ENCODE measurements at regions not wholly inside any gene's neighbourhood (a gene's known extent, or its start where the extent isn't known, plus 50 kb on each side); places are given as distances from the start of the nearest gene placed in this dataset.

DNA sequence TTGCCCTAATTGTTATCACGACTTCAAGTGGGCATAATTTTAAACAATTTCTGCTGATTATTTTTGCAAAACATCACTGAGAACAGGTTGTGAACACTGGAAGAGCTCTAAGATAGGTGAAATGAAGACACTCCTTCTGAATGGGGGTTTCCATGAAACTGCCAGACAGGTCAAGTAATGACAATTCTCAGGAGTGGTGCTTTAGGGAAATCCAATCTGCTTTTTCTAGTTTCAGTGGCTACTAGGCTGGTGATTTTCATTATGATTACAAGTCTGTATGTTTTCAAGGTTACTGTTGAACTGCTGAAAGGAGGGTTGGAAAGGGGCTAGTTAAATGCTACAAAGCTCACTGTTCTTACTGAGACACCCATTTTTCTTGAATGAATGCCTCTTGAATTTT lies 1724.2 kb downstream of the PCDH9 start:
- TF ChIP-seq HNF4G (IDR thresholded peaks at IDR 0.05) (no peak), RXRA (IDR thresholded peaks at IDR 0.05) (no peak), FOXA2 (IDR thresholded peaks at IDR 0.05) (no peak), GABPA (IDR thresholded peaks at IDR 0.05 in 1 of 2, conservative IDR thresholded peaks at IDR 0.05 in 1 of 2) (no peak), FOXA1 (IDR thresholded peaks at IDR 0.05) (no peak), NR2F2 (IDR thresholded peaks at IDR 0.05) (no peak), TAF1 (conservative IDR thresholded peaks at IDR 0.05) (no peak), EGR1 (IDR thresholded peaks at IDR 0.05; ENCODE audit: low read depth in 2 of 2) (no peak), YY1 (IDR thresholded peaks at IDR 0.05) (no peak), RAD21 (IDR thresholded peaks at IDR 0.05) (no peak), JUND (IDR thresholded peaks at IDR 0.05) (no peak), SP1 (IDR thresholded peaks at IDR 0.05) (no peak)
- TF ChIP-seq, protein P1, sequence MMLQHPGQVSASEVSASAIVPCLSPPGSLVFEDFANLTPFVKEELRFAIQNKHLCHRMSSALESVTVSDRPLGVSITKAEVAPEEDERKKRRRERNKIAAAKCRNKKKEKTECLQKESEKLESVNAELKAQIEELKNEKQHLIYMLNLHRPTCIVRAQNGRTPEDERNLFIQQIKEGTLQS (IDR thresholded peaks at IDR 0.05) = no peak
- TF ChIP-seq, protein P2, sequence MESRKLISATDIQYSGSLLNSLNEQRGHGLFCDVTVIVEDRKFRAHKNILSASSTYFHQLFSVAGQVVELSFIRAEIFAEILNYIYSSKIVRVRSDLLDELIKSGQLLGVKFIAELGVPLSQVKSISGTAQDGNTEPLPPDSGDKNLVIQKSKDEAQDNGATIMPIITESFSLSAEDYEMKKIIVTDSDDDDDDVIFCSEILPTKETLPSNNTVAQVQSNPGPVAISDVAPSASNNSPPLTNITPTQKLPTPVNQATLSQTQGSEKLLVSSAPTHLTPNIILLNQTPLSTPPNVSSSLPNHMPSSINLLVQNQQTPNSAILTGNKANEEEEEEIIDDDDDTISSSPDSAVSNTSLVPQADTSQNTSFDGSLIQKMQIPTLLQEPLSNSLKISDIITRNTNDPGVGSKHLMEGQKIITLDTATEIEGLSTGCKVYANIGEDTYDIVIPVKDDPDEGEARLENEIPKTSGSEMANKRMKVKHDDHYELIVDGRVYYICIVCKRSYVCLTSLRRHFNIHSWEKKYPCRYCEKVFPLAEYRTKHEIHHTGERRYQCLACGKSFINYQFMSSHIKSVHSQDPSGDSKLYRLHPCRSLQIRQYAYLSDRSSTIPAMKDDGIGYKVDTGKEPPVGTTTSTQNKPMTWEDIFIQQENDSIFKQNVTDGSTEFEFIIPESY (IDR thresholded peaks at IDR 0.05) = no peak
- TF ChIP-seq, protein P3, sequence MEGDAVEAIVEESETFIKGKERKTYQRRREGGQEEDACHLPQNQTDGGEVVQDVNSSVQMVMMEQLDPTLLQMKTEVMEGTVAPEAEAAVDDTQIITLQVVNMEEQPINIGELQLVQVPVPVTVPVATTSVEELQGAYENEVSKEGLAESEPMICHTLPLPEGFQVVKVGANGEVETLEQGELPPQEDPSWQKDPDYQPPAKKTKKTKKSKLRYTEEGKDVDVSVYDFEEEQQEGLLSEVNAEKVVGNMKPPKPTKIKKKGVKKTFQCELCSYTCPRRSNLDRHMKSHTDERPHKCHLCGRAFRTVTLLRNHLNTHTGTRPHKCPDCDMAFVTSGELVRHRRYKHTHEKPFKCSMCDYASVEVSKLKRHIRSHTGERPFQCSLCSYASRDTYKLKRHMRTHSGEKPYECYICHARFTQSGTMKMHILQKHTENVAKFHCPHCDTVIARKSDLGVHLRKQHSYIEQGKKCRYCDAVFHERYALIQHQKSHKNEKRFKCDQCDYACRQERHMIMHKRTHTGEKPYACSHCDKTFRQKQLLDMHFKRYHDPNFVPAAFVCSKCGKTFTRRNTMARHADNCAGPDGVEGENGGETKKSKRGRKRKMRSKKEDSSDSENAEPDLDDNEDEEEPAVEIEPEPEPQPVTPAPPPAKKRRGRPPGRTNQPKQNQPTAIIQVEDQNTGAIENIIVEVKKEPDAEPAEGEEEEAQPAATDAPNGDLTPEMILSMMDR (IDR thresholded peaks at IDR 0.05; ENCODE audit: low read depth, low read length, missing input control) = no peak
- TF ChIP-seq, protein P4, sequence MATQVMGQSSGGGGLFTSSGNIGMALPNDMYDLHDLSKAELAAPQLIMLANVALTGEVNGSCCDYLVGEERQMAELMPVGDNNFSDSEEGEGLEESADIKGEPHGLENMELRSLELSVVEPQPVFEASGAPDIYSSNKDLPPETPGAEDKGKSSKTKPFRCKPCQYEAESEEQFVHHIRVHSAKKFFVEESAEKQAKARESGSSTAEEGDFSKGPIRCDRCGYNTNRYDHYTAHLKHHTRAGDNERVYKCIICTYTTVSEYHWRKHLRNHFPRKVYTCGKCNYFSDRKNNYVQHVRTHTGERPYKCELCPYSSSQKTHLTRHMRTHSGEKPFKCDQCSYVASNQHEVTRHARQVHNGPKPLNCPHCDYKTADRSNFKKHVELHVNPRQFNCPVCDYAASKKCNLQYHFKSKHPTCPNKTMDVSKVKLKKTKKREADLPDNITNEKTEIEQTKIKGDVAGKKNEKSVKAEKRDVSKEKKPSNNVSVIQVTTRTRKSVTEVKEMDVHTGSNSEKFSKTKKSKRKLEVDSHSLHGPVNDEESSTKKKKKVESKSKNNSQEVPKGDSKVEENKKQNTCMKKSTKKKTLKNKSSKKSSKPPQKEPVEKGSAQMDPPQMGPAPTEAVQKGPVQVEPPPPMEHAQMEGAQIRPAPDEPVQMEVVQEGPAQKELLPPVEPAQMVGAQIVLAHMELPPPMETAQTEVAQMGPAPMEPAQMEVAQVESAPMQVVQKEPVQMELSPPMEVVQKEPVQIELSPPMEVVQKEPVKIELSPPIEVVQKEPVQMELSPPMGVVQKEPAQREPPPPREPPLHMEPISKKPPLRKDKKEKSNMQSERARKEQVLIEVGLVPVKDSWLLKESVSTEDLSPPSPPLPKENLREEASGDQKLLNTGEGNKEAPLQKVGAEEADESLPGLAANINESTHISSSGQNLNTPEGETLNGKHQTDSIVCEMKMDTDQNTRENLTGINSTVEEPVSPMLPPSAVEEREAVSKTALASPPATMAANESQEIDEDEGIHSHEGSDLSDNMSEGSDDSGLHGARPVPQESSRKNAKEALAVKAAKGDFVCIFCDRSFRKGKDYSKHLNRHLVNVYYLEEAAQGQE (IDR thresholded peaks at IDR 0.05) = no peak
- TF ChIP-seq, protein P5, sequence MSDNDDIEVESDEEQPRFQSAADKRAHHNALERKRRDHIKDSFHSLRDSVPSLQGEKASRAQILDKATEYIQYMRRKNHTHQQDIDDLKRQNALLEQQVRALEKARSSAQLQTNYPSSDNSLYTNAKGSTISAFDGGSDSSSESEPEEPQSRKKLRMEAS (IDR thresholded peaks at IDR 0.05) = no peak
- H3K27ac ChIP-seq (ENCODE audit: low read depth in 1 of 2, low read length in 2 of 2) = no peak overlapping the region
- 65% methylated on average over 1 of the region's 1 CpG for WGBS
- H3K9ac ChIP-seq (ENCODE audit: low read depth in 1 of 2, low read length in 2 of 2) = no peak overlapping the region
- no peaks in the 10 kb centered on the region for H3K9me3 ChIP-seq (ENCODE audit: control insufficient read depth in 4 of 4, low read length in 3 of 4)
- H3K4me3 ChIP-seq (ENCODE audit: low read depth in 1 of 3, low read length in 3 of 3) = no peak overlapping the region
- no peaks in the 10 kb centered on the region for H3K4me1 ChIP-seq (ENCODE audit: control insufficient read depth in 4 of 4, insufficient read depth in 4 of 4, low read length in 3 of 4)
- DNase-seq (ENCODE audit: low spot score) = no peak
- H3K36me3 ChIP-seq (ENCODE audit: control insufficient read depth in 4 of 4, insufficient read depth in 3 of 4, low read depth in 1 of 4, low read length in 3 of 4) = no peaks in the 10 kb centered on the region
- H3K27me3 ChIP-seq (ENCODE audit: control insufficient read depth in 4 of 4, insufficient read depth in 4 of 4, low read length in 3 of 4) = no peaks in the 10 kb centered on the region

DNA sequence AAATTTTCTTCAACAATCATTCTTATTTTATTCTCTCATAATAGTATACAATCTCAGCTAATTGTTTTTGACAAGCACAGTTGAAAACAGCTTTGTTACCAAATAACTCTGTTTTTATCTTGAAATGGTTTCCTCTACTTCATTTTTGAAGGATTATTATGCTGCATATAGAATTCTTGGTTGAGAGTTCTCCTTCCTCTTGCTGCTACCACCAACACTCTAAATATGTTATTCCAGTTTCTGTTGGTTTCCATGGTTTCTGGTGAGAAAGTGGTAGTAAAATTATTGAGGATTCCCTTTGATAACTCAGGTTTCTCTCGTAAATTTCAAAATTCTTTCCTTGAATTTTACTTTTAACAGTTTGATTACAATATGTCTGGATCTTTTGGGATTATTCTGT lies 1725.9 kb downstream of the PCDH9 start:
- Histone ChIP-seq H3K36me3 (ENCODE audit: control insufficient read depth in 4 of 4, insufficient read depth in 3 of 4, low read depth in 1 of 4, low read length in 3 of 4) (no peaks in the 10 kb centered on the region), H3K4me1 (ENCODE audit: control insufficient read depth in 4 of 4, insufficient read depth in 4 of 4, low read length in 3 of 4) (no peaks in the 10 kb centered on the region), H3K4me3 (ENCODE audit: low read depth in 1 of 3, low read length in 3 of 3) (no peak overlapping the region), H3K27ac (ENCODE audit: low read depth in 1 of 2, low read length in 2 of 2) (no peak overlapping the region), H3K9me3 (ENCODE audit: control insufficient read depth in 4 of 4, low read length in 3 of 4) (no peaks in the 10 kb centered on the region), H3K27me3 (ENCODE audit: control insufficient read depth in 4 of 4, insufficient read depth in 4 of 4, low read length in 3 of 4) (no peaks in the 10 kb centered on the region), H3K9ac (ENCODE audit: low read depth in 1 of 2, low read length in 2 of 2) (no peak overlapping the region)
- 58% methylated on average over 1 of the region's 1 CpG for WGBS
- no peak for DNase-seq (ENCODE audit: low spot score)
- TF ChIP-seq SP1 (IDR thresholded peaks at IDR 0.05) = no peak
- TF ChIP-seq HNF4G (IDR thresholded peaks at IDR 0.05) = no peak
- no peak for TF ChIP-seq HNF4A (conservative IDR thresholded peaks at IDR 0.05)
- no peak for TF ChIP-seq FOXA1 (IDR thresholded peaks at IDR 0.05)
- TF ChIP-seq, protein P2 (IDR thresholded peaks at IDR 0.05) = no peak
- TF ChIP-seq, protein P3 (IDR thresholded peaks at IDR 0.05; ENCODE audit: low read depth, low read length, missing input control) = no peak
- TF ChIP-seq RAD21 (IDR thresholded peaks at IDR 0.05) = no peak
- no peak for TF ChIP-seq TAF1 (conservative IDR thresholded peaks at IDR 0.05)

Data from liver (tissue), 8 donors.